GF-D8 (cell line): ENCODE measurements at regions not wholly inside any gene's neighbourhood (a gene's known extent, or its start where the extent isn't known, plus 50 kb on each side); places are given as distances from the start of the nearest gene placed in this dataset.

Source experiments
- DNase-seq: peaks from one replicate; lab custom pipeline; 2025; lab: John Stamatoyannopoulos, UW

DNA sequence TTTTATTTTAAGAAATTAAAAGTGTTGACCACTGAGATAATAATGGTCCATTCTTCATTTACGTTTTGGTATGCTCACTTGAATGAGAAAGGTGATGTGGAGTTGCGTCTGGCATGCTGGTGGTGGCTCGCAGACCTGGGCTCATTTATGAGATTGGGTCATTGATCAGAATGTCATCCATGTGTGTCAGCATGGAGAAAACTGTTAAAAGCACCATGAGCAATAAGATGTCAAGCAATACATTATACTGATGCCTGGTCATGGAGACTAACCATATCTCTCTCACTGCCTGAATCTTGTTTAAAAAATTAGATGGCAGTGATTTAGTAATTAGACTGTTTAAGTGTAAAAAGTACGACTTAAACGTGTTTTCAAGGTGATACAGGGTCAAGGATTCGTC lies 503.4 kb upstream of the SEMA6D start:
- DNase-seq: no peak

DNA sequence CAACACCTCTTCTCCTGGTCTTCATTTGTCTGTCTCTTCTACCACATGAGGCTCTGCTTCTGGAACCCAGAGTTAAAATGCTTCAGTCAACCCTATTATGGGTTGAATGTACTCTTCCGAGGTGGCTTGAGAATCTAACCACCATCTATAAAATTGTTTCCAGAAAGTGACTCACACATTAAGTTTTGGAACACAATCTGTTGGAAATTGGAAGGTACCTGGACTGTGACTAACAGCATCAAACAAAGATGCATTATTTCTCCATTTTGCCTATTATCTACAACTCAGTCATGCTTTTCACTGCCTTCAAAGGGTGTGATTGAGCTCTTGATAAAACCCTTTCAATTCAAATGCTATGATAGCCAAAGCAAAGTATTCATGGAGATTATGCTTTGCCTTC lies 499.0 kb upstream of the SEMA6D start:
- no peak for DNase-seq

DNA sequence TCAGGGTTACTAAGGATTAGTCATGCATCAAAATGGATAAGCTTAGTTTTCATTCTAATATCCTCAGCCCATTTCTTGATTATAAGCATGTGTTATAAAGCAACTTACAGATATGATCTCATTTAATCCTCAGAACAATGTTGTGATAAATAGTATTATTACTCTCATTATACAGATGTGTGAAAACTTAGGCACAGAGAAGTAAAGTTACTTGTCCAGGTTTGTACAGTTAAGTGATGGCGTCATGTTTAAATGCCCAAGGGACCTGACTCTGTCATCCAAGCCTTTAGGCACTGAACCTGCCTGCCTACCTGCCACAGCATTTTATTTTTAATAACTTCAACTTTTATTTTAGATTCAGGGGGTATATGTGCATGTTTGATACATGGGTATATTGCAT lies 472.9 kb upstream of the SEMA6D start:
- no peak for DNase-seq

DNA sequence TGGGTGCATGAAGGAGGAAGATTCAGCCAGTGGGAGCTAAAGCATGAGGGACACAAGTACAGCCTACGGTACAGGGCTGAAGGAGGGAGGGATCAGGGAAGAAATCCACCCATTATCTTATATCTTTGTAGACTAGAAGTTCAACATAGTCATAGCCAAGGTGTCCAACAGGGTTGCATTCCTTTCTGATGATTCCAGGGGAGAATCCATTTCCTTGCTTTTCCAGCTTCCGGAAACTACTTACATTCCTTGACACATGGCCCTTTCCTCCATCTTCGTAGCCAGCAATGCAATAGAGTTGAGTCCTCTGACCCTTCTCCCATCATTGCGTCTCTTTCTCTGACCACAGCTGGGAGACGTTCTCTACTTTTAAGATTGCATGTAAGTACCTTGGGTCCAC lies 471.0 kb upstream of the SEMA6D start:
- no peak for DNase-seq

DNA sequence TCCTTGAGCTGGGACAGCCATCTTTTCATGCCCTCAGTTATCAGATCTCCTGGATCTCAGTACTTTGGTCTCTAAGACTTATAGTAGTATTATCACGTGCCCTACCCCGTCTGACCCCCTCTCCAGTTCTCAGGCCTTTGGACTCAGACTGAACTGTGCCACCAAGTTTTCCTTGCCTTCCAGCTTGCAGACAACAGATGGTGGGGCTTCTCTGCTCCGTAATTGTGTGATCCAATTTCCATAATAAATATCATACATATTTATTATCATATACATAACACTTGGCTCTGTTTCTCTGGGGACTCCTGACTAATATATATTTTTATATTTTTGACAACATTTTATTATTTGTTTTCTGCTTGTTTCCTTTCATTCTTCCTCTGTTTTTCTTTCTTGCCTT lies 458.8 kb upstream of the SEMA6D start:
- DNase-seq: no peak

DNA sequence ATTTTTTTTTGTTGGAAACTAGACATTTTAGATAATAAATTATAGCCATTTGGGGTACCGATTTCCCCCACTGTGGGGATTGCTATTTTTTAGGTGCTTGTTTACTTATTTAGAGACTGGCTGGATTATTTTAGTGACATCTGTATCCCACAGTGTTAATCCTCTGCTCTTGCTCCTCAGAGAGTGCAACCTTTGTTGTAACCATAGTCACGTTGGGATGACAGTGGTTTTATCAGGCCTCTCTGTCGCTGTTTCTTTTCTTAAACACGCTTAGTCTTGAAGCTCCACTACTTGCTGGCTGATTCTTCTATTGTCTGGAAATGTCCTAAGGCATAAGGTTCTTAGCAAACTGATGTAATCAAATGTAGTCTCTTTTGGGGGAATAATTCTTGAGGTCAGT lies 451.6 kb upstream of the SEMA6D start:
- DNase-seq: no peak

DNA sequence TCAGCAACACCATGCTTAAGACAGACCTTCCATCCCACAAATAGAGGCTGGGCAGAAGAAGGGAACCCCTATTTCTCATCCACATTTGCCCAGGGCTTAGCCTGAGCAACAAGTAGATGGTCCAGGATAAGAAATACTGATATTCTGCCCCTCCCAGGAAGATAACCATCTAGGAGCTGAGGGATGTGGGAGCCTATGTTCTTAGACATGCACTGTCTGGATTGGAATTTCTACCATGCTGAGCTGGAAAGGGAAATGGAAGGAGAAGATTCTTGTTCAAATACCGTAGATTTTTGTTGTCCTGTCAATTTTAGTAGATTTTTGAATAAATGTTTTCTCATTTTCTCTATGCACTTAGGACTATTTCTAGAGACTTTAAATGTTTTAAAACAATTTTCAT lies 450.7 kb upstream of the SEMA6D start:
- no peak for DNase-seq

DNA sequence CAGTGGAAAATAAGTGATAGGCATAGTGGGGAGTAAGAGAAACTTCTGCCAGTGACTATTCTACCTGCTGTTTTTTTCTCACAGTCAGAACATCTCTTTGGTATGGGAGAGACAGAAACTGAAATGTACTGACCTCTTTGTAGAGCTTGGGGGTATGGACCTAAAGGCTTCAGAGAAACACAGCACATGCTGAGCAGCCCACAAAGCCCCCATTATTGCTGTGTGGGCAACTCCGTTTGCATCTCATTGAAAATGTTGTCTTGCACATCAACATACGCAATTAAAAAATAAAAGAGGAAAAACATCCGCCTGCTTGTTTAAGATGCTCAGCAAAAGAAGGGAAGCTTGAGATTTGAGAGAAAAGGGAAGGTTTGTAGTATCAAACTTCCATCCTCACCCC lies 443.4 kb upstream of the SEMA6D start:
- no peak for DNase-seq

DNA sequence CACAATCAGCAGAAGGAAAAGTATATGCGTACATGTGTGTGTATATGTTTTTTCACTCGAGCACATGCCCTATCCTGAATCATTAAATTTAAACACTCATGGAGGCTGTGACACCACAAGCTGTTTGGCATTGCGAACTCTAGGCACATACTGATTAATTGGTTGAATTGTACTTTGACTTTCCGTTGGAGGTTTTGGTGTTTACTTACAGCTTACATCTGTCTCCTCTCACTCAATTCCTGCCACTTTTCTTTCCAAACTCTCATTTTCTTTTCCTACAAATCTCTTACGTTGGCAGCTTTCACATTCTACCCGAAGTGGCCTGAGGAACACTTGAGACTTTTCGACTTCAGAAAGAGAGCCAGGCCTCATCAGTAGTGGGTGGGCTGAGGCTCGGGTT lies 434.1 kb upstream of the SEMA6D start:
- no peak for DNase-seq

DNA sequence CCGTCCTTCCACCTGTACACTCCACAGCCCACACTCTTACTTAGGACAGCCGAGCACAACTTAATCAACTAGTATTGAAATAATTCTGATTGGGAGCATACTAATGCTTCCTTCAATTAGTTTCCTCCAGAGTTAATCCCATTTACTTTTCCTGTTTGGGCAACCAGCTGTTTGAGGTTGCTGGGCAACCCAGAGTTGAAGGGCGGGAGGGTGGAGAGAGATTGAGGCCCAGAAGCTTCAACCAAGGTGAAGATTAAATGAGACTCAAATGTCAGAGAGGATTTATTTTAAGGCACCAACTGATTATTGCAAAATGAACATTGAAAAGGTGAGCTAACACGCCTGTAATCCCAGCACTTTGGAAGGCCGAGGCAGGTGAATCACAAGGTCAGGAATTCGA lies 428.5 kb upstream of the SEMA6D start:
- DNase-seq: no peak

DNA sequence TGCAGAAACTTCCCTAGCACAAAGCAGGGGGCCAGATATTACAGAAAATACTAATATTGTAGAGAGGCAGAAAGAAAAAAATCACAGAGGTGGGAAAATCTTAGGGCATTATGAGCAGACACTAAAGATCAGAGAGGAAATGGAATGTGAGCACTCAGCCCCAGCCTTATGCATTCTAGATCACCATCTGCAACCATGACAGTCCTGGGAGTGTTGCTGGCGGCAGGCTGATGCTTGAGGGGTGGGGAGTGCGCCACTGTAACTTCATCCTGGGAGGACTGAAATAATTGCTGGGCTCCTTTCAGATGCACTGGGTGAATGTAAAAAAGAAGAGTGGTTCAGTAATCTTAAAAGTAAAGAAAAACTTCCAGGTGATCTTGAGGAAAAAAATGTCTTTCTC lies 427.6 kb upstream of the SEMA6D start:
- no peak for DNase-seq

DNA sequence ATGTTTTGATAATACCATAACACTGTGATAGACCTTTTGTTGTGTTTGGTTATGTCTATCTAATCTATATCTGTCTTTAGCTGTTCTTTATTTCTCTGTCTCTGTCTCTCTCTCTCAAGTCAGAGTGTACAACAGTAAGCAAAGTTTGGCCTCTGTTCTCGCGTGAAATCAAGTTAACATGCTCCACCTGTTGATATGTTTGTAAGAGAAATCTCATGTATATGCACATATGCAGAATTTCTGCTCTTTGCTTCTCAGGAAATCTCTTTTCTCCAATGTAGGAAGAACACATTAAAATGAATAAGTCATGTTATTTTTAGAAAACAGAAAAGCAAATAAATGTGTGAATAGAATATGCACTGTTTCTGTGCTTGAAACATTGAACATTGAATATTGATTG lies 425.5 kb upstream of the SEMA6D start:
- no peak for DNase-seq

DNA sequence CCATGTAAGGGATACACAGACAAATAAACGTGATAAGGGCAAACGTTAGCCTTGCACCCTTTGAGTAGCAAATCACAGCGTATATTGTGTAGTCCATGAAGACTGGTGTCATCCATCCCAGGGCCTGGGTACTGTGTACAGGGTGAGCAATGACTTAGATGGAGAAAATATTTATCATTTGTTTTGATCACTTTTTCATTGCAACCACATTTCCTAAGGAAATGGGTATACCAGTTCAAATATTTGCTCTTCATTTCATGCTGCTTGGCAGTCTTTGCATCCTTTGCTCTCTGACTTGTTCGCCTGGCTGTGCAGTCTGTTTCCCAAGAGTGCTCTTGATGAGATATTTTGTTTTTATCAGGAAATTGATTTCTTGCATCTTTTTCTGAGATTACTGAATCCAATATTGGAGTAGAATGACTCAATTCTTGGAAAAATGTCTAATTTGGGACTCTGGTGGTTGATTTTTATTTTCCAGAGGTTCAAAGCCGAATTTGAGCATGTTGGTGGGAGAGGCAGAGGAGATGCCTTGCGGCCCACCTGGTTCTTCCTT lies 424.6 kb upstream of the SEMA6D start:
- no peak for DNase-seq

DNA sequence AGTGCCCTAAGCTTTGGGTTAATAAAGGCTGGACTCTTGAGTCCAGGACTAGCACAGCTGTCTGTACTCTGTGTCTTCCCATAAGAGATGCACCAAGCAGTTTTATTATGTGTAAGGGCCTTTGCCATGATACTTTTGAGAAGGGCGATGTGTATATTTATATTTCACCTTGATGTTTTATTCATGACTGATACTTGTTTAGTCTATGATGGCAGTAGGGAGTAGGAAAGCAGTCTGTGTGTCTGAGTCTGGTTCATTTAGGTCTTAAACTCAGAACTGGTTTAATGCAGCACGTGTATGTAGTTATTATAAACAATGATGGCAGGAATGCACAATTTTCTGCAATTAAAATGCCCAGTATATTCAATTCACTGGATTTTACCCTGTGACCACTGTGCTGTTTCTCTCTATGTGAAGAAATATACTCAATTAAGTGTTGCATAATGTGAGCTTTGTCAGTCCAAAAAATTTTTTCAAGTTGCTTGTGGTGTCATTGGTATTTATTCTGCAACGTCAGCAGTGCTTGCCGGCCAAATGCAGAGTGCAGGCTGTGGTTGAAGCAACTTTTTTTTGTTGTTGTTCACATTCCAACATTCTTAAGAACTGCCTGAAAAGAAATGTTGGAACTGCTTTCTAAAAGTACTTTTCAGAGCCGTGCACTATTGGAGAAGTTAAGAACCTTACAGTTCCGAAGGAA lies 423.7 kb upstream of the SEMA6D start:
- no peak for DNase-seq

DNA sequence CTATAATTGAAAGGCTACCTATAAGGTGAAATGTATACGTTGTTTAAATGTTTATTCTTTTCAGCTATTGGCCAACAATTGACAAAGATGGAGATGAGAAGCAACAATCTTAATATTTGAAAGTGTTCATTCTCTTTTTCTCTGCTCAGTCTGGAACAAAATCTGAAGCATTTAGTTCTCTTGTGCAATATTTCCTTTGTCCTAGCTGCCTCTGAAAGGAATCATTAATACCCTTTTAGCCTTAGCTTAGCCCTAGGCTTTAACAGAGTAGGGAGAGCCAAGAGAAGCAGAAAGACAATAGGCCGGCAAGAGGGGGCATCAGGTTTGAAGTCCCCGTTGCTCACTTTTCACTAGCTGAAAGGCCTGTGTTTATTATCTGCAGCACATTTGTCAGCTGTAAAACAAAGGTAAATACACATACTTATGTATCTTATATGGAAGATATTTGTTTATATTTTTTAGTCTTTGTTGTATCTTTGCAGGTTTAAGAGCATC lies 422.5 kb upstream of the SEMA6D start:
- no peak for DNase-seq

DNA sequence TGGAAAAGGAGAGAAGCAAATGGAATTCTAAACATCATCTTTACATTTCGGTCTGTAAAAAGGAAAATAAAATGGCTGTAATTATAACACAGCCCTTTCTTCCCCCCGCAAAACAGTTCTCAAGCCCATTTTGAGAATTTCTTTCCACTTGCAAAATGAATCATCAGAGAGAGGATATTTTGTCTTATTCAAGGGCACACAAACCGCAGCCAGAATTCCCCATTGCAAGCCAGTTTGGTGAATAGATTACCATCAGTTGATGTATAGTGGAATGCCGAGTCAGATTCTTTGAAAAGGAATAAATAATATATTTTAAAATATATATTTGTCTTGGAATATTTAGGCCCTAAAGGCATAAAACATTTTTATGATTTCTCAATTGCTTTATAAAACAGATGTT lies 420.4 kb upstream of the SEMA6D start:
- DNase-seq: no peak

DNA sequence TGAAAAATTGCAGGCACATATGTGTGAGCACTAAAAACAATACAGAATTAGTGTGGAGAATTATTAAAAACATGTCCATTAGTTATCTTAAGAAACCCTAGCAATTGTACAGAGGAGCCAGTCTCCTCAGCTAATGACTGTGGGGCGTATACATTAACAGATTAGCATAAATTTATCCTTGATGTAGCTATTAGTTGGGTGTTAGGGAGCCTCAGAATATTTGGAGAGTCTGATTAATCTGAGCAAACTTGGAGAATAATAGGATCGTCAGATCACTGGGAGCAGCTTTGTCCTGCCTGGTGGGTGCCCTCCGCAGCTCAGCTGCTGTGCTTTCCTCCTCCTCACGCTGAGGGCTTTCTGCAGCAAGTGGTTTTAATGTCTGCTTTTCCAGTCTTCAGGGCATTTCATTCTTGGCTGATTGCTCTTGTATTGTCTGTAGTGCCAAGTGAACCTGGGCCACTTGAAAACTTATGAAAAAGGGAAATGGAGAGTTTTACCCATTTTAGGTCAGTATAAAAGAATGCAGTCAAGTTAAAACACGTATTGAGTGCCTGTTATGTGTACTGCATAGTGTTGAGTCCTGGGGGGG lies 417.4 kb upstream of the SEMA6D start:
- no peak for DNase-seq

DNA sequence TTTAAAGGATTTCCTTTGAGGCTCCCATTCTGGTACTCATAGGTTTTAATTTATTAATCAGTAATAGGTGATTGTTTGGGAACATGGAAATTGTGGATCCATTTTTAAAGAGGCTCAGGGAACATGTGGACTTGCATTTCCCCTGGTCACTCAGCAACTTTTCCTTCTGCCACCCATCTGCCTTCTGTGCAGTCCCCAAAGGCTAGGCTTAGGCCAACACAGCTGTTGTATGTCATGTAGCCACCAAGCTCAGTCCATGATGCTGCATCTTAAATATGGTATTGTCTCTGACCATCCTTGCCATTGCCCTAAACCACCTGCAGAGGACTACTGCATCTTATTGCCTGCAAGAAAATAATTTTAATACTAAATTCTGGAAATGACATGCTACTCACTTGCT lies 416.7 kb upstream of the SEMA6D start:
- DNase-seq: no peak

DNA sequence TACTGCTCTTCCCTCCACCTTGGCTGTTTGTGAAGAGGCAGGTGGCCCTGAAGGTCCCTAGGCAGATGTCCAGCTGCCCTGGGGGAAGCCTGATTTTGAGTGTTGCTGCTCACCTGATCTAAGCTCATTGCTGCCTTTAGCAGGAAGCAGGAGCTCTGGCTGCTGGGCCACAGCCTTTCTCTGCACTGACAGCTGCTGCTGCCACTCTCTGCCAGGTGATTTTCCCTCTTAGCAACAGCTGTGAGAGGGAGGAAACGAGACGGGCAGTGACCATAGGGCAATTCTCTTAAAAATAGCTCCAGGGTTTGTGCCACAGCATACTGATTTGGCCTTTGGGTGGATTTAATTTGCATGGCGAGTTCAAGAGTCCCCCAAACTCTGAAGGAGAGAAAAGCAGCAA lies 415.8 kb upstream of the SEMA6D start:
- no peak for DNase-seq

DNA sequence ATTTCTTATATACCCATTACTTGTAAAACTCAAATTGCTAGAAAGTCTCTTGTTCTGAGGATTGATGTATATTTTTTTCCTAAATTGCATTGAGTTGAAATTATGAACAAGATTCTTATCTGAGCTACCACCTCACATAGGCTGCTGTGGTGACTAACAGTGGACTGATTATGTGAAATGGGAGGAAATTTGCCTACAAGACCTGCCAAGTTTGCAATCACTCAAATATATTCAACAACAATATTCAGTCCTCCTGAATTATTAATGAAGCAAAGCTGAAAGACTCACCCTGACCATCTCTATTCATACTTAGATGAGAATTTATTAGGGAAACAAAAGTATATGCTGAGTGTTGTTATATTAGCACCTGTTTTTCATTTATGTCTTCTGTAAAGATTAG lies 412.6 kb upstream of the SEMA6D start:
- DNase-seq: no peak

DNA sequence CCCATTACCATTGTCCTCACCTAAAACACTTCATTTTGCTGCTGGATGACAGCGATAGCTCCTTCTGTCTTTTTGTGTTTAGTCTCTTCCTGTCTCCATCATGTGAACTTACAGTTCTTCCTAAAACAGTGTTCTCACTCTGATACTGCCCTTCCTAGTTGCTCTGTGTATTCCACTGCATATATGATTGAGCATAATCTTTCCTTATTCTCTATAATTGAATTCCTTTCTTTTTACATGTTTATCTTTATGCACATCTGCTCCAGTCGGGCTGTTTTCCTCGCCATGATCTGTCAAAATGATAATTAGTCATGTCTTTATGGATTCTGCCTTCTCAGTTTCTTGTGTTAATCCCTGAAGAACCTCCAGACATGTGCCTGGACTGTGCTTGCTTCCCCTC lies 405.1 kb upstream of the SEMA6D start:
- DNase-seq: no peak

DNA sequence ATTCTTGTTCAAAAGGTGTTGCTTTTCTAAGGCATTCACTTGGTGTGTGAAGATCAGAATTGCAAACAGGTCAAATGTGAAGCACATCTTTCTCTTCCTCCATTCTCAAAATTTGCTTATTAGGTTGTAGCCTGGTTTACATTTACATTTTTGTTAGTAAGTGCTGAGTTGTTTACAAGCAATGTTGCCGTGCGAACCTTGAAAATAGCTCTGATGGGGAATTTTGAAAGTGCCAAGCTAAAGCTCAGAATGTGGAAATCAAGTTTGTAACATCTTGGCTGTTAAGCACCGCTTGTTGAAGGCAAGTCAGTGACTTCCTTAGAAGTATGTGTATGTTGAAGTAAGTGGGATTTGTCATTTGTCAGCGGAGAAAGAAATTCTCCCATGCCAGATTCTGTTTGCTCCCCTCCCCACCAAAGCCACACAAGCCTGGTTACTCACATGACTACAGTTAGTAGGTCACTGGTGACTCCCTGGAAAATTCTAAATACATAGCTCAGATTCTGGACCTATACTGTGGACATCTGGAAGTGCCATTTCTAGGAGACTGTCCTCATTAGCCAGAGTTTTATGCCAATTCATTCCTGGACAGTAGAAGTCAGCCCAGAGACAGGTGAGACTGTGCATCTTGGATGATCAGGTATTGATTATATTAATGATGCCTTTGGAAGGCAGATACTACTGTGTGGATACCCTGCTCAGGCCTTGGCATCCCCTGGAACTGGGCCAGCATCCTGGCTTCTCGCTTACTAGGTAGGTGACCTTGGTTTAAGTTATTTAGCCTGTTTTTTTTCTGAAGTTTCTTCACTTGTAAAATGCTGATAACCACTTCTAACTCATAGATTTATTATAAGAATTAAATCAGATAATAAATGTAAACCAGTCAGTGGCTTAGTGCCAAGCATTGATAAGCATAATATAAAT lies 390.6 kb upstream of the SEMA6D start:
- no peak for DNase-seq
